ENCODE measurements at regions not wholly inside any gene's neighbourhood (a gene's known extent, or its start where the extent isn't known, plus 50 kb on each side); places are given as distances from the start of the nearest gene placed in this dataset.

GRCh38 chrX:122582975-122583305, 601.1 kb upstream of the GRIA3 start:
- H3K9me3 ChIP-seq (replicated peaks in 1 of 2; ENCODE audit: control insufficient read depth in 2 of 2, insufficient read depth in 1 of 2, low read depth in 1 of 2, low read length in 2 of 2) = no peaks in the 10 kb centered on the region
- no peak overlapping the region for H3K27ac ChIP-seq (replicated peaks; ENCODE audit: low read length)
- H3K4me3 ChIP-seq (ENCODE audit: low read length in 2 of 2) = no peak overlapping the region
- H3K9ac ChIP-seq (ENCODE audit: low read depth, low read length, poor library complexity) = no peak overlapping the region
- no peak for DNase-seq (ENCODE audit: low spot score)
- no peak overlapping the region for H4K8ac ChIP-seq (ENCODE audit: low read depth, low read length)
- H3K79me1 ChIP-seq (ENCODE audit: low read depth, low read length) = no peaks in the 10 kb centered on the region
- H2BK15ac ChIP-seq (ENCODE audit: low read length) = no peak overlapping the region
- no peak overlapping the region for H2AFZ ChIP-seq (ENCODE audit: low read length)
- H3K14ac ChIP-seq (ENCODE audit: low read length) = no peak overlapping the region
- H2BK12ac ChIP-seq (ENCODE audit: low read length) = no peak overlapping the region
- H3K18ac ChIP-seq (ENCODE audit: low read length) = no peak overlapping the region
- no peaks in the 10 kb centered on the region for H3K4me1 ChIP-seq (ENCODE audit: control insufficient read depth in 2 of 2, insufficient read depth in 1 of 2, low read depth in 1 of 2, low read length in 2 of 2)
- no peak overlapping the region for H2AK5ac ChIP-seq (ENCODE audit: low read depth, low read length)
- H4K91ac ChIP-seq (ENCODE audit: low read depth, low read length, poor library complexity) = no peak overlapping the region
- H3K4me2 ChIP-seq (ENCODE audit: insufficient read depth, low read length, poor library complexity, severe bottlenecking) = no peak overlapping the region
- no peaks in the 10 kb centered on the region for H3K36me3 ChIP-seq (replicated peaks in 1 of 2; ENCODE audit: control insufficient read depth in 2 of 2, insufficient read depth in 2 of 2, low read length in 2 of 2)
- no peak overlapping the region for H3K4ac ChIP-seq (ENCODE audit: low read length)
- H3K27me3 ChIP-seq (ENCODE audit: control insufficient read depth in 3 of 3, insufficient read depth in 3 of 3, low read depth in 1 of 3, low read length in 3 of 3) = no peaks in the 10 kb centered on the region
- no peak overlapping the region for H3K23ac ChIP-seq (ENCODE audit: low read depth, low read length, poor library complexity)
- H2BK120ac ChIP-seq (ENCODE audit: low read depth, low read length) = no peak overlapping the region
- H2BK5ac ChIP-seq (ENCODE audit: low read length) = no peak overlapping the region

- no peaks in the 10 kb centered on the region for H3K9me3 ChIP-seq (replicated peaks in 1 of 2; ENCODE audit: control insufficient read depth in 2 of 2, insufficient read depth in 1 of 2, low read depth in 1 of 2, low read length in 2 of 2)
- H3K4me3 ChIP-seq (ENCODE audit: low read length in 2 of 2) = no peak overlapping the region
- no peak overlapping the region for H3K27ac ChIP-seq (replicated peaks; ENCODE audit: low read length)
- H4K8ac ChIP-seq (ENCODE audit: low read depth, low read length) = no peak overlapping the region
- no peaks in the 10 kb centered on the region for H3K36me3 ChIP-seq (replicated peaks in 1 of 2; ENCODE audit: control insufficient read depth in 2 of 2, insufficient read depth in 2 of 2, low read length in 2 of 2)
- H3K4me2 ChIP-seq (ENCODE audit: insufficient read depth, low read length, poor library complexity, severe bottlenecking) = no peak overlapping the region
- H2AFZ ChIP-seq (ENCODE audit: low read length) = no peak overlapping the region
- no peaks in the 10 kb centered on the region for H3K27me3 ChIP-seq (ENCODE audit: control insufficient read depth in 3 of 3, insufficient read depth in 3 of 3, low read depth in 1 of 3, low read length in 3 of 3)
- H3K14ac ChIP-seq (ENCODE audit: low read length) = no peak overlapping the region
- H3K4ac ChIP-seq (ENCODE audit: low read length) = no peak overlapping the region
- H2BK5ac ChIP-seq (ENCODE audit: low read length) = no peak overlapping the region
- no peak overlapping the region for H3K23ac ChIP-seq (ENCODE audit: low read depth, low read length, poor library complexity)
- H2BK12ac ChIP-seq (ENCODE audit: low read length) = no peak overlapping the region
- no peaks in the 10 kb centered on the region for H3K79me1 ChIP-seq (ENCODE audit: low read depth, low read length)
- H2AK5ac ChIP-seq (ENCODE audit: low read depth, low read length) = no peak overlapping the region
- no peak overlapping the region for H2BK120ac ChIP-seq (ENCODE audit: low read depth, low read length)
- no peak overlapping the region for H2BK15ac ChIP-seq (ENCODE audit: low read length)
- no CpG with 5 or more reads among the region's 3 CpGs for WGBS, 2 donors (ENCODE audit: extremely low coverage in 2 of 2, insufficient read length in 2 of 2, insufficient replicate concordance in 1 of 2)
- no peak overlapping the region for H3K18ac ChIP-seq (ENCODE audit: low read length)
- H4K91ac ChIP-seq (ENCODE audit: low read depth, low read length, poor library complexity) = no peak overlapping the region
- DNase-seq (ENCODE audit: low spot score) = no peak
- H3K4me1 ChIP-seq (ENCODE audit: control insufficient read depth in 2 of 2, insufficient read depth in 1 of 2, low read depth in 1 of 2, low read length in 2 of 2) = no peaks in the 10 kb centered on the region
- H3K9ac ChIP-seq (ENCODE audit: low read depth, low read length, poor library complexity) = no peak overlapping the region
Measured at GRCh38 chrX:122583551-122583950, 600.5 kb upstream of the GRIA3 start.

GRCh38 chrX:122584981-122585380, 599.1 kb upstream of the GRIA3 start:
- H2BK15ac ChIP-seq (ENCODE audit: low read length) = no peak overlapping the region
- H4K8ac ChIP-seq (ENCODE audit: low read depth, low read length) = no peak overlapping the region
- no peak overlapping the region for H2BK5ac ChIP-seq (ENCODE audit: low read length)
- no peak overlapping the region for H3K4me2 ChIP-seq (ENCODE audit: insufficient read depth, low read length, poor library complexity, severe bottlenecking)
- H2BK120ac ChIP-seq (ENCODE audit: low read depth, low read length) = no peak overlapping the region
- no peak overlapping the region for H2AK5ac ChIP-seq (ENCODE audit: low read depth, low read length)
- H4K91ac ChIP-seq (ENCODE audit: low read depth, low read length, poor library complexity) = no peak overlapping the region
- H3K36me3 ChIP-seq (replicated peaks in 1 of 2; ENCODE audit: control insufficient read depth in 2 of 2, insufficient read depth in 2 of 2, low read length in 2 of 2) = no peaks in the 10 kb centered on the region
- H3K9me3 ChIP-seq (replicated peaks in 1 of 2; ENCODE audit: control insufficient read depth in 2 of 2, insufficient read depth in 1 of 2, low read depth in 1 of 2, low read length in 2 of 2) = no peaks in the 10 kb centered on the region
- H3K14ac ChIP-seq (ENCODE audit: low read length) = no peak overlapping the region
- H3K23ac ChIP-seq (ENCODE audit: low read depth, low read length, poor library complexity) = no peak overlapping the region
- H3K79me1 ChIP-seq (ENCODE audit: low read depth, low read length) = no peaks in the 10 kb centered on the region
- H3K4me1 ChIP-seq (ENCODE audit: control insufficient read depth in 2 of 2, insufficient read depth in 1 of 2, low read depth in 1 of 2, low read length in 2 of 2) = no peaks in the 10 kb centered on the region
- H2BK12ac ChIP-seq (ENCODE audit: low read length) = no peak overlapping the region
- no peaks in the 10 kb centered on the region for H3K27me3 ChIP-seq (ENCODE audit: control insufficient read depth in 3 of 3, insufficient read depth in 3 of 3, low read depth in 1 of 3, low read length in 3 of 3)
- H3K4ac ChIP-seq (ENCODE audit: low read length) = no peak overlapping the region
- no peak for DNase-seq (ENCODE audit: low spot score)
- H3K18ac ChIP-seq (ENCODE audit: low read length) = no peak overlapping the region
- no peak overlapping the region for H3K27ac ChIP-seq (replicated peaks; ENCODE audit: low read length)
- WGBS, 2 donors (ENCODE audit: extremely low coverage in 2 of 2, insufficient read length in 2 of 2, insufficient replicate concordance in 1 of 2) = no CpG with 5 or more reads among the region's 2 CpGs
- H3K9ac ChIP-seq (ENCODE audit: low read depth, low read length, poor library complexity) = no peak overlapping the region
- H2AFZ ChIP-seq (ENCODE audit: low read length) = no peak overlapping the region
- no peak overlapping the region for H3K4me3 ChIP-seq (ENCODE audit: low read length in 2 of 2)

- no CpG with 5 or more reads among the region's 1 CpG for WGBS, 2 donors (ENCODE audit: extremely low coverage in 2 of 2, insufficient read length in 2 of 2, insufficient replicate concordance in 1 of 2)
- Histone ChIP-seq H3K4me1 (ENCODE audit: control insufficient read depth in 2 of 2, insufficient read depth in 1 of 2, low read depth in 1 of 2, low read length in 2 of 2) (no peaks in the 10 kb centered on the region), H2BK12ac (ENCODE audit: low read length) (no peak overlapping the region)
Measured at GRCh38 chrX:122586831-122587230, 597.2 kb upstream of the GRIA3 start.

More at GRCh38 chrX:122586831-122587230, 597.2 kb upstream of the GRIA3 start:
- Histone ChIP-seq H3K27ac (replicated peaks; ENCODE audit: low read length) (no peak overlapping the region), H2BK5ac (ENCODE audit: low read length) (no peak overlapping the region), H2AFZ (ENCODE audit: low read length) (no peak overlapping the region), H3K9ac (ENCODE audit: low read depth, low read length, poor library complexity) (no peak overlapping the region), H3K79me1 (ENCODE audit: low read depth, low read length) (no peaks in the 10 kb centered on the region), H3K27me3 (ENCODE audit: control insufficient read depth in 3 of 3, insufficient read depth in 3 of 3, low read depth in 1 of 3, low read length in 3 of 3) (no peaks in the 10 kb centered on the region), H3K9me3 (replicated peaks in 1 of 2; ENCODE audit: control insufficient read depth in 2 of 2, insufficient read depth in 1 of 2, low read depth in 1 of 2, low read length in 2 of 2) (no peaks in the 10 kb centered on the region), H2BK120ac (ENCODE audit: low read depth, low read length) (no peak overlapping the region), H3K14ac (ENCODE audit: low read length) (no peak overlapping the region), H3K36me3 (replicated peaks in 1 of 2; ENCODE audit: control insufficient read depth in 2 of 2, insufficient read depth in 2 of 2, low read length in 2 of 2) (no peaks in the 10 kb centered on the region), H2AK5ac (ENCODE audit: low read depth, low read length) (no peak overlapping the region), H2BK15ac (ENCODE audit: low read length) (no peak overlapping the region), H4K91ac (ENCODE audit: low read depth, low read length, poor library complexity) (no peak overlapping the region), H3K23ac (ENCODE audit: low read depth, low read length, poor library complexity) (no peak overlapping the region), H3K4me3 (ENCODE audit: low read length in 2 of 2) (no peak overlapping the region), H3K18ac (ENCODE audit: low read length) (no peak overlapping the region), H3K4ac (ENCODE audit: low read length) (no peak overlapping the region), H4K8ac (ENCODE audit: low read depth, low read length) (no peak overlapping the region), H3K4me2 (ENCODE audit: insufficient read depth, low read length, poor library complexity, severe bottlenecking) (no peak overlapping the region)
- no peak for DNase-seq (ENCODE audit: low spot score)
